NCI-H524 treated with DMSO at 0.1 percent for 48 hours (cell line): ENCODE measurements at regions not wholly inside any gene's neighbourhood (a gene's known extent, or its start where the extent isn't known, plus 50 kb on each side); places are given as distances from the start of the nearest gene placed in this dataset.

Source experiments
- DNase-seq: peaks from one replicate; lab custom pipeline; 2025; lab: John Stamatoyannopoulos, UW

DNA sequence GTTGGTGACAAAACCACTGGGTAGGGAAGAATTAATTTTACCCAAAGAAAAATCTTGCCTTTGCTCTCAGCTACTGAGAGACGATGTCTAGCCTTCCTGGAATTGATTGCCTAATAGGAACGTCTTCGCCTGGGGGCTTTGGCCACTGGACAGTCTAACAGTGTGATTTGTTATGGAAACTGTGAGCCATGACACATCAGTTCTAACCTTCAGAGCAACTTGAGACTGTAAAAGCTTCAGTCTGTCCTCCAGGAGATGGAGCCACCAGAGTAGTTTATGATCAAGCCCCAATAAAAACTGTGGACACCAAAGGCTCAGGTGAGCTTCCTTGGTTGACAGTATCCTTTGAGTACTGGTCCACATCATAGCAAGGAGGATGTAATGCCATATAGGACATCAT, 235.8 kb upstream of the TMCO5A start:
- no peak for DNase-seq

DNA sequence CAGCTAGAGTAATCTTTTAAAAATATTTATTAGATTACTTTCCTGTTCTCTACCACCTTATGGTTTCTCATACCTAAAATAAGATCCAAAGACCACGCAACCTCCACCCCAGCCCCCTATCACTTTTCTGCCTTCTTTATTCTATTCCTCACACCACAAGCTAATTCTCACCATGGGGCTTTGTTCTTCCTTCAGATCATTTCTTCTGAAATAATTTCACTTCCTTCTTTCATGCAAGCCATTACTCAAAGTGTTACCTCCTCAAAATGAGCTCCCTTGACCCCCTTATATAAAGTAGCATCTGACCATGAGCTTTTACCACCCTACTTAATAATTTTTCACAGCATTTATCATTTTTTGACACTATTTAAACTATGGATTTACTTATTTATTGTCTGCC, 233.2 kb upstream of the TMCO5A start:
- DNase-seq = no peak

DNA sequence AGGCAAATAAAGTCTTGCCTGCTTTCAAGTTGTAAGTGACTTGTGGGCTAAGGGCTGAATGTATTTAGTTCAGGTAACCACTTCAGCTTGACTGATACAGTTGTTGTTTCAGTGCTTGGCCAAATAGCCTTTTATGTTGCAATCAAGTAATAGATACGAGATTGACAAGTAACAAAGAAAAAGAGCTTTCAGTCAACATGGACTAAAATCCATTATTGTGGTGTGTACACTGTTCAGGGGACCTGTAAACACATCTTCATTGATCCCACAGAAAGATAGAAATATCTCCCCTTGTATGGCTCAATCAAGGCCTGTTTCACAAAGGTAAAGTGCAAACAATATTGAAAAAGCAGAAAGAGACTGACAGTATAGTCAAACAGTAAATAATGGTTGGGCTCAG, 224.8 kb upstream of the TMCO5A start:
- no peak for DNase-seq

DNA sequence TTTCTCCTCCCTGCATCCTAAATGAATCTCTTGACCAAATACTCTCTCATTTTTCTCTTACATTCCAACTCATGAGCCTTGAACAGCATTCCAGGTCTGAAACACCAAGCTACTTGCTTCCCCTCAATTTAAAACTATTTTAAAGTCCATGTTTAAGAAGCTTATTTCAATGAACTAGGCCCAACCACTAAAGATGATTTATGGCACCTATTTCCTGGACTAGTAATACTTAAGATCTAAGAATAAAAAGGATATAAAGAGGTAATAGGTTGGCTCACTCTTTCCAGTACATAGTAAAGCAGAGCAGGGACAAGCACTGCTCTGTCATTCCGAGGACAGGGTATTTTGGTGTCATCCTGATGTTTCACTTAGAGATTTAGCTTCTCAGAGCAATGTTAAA, 219.3 kb upstream of the TMCO5A start:
- no peak for DNase-seq

DNA sequence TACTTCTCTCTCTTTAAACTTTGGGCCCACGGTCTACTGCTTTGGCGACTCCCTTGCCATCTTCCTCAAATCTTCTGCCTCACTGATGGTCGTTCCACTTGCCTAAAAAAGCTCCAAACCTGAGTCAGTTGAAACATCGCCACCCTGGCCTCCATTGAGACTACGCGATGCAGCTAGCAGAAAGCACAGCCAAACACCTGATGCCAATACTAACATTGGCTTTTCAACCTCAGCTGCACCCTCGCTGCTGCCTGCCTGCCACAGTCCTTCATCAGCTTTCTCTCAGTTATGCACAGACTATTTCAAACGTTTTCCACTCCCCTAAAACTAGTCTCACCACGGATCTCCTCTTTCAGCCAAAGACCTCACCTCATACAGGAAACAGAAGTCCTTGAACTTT, 214.2 kb upstream of the TMCO5A start:
- DNase-seq = no peak

DNA sequence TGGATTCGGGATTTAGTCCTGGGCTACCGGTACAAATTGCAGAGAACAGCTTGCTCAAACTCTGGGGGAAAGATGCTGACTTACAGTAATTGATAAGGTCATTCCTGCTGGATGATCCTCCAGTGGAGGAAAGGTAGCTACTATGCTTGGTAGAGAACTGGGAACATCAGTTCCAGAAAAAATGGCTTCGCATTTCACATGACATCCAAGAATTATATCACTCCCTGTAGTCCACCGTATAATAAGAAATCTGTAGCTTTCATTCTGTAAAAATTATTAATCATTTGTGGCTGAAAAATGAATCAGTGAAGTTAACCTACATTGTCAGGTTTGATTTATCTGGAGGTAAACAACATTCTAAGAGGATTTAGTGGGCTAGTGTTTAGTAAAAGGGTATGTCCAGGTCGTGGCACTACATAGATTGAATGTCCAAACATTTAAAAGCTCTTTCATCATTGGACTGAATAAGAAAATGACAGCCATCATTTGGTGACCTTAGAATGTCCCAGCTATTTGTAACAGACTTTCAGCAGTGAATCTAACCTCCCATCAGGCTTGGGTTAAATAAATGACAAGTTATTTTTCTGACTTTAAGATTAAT, 203.2 kb upstream of the TMCO5A start:
- DNase-seq = no peak

DNA sequence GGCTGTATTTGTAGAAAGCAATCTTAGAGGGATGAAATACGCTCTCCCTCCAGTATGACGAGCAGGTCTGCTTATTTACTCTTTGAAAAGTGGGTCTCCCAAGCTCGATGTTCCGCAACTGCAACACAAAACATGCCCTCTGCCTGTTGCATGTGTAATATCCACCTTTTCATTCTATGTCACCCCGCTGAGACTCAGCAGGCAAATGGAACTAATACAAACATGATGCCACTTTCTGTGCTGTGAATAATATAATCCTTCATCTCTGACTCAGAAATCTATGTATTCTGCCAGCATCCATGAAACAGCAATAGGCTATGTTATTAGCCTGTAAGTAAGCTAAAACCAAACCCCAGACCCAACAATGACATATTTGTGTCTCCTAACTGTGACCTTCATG, 200.8 kb upstream of the TMCO5A start:
- no peak for DNase-seq

DNA sequence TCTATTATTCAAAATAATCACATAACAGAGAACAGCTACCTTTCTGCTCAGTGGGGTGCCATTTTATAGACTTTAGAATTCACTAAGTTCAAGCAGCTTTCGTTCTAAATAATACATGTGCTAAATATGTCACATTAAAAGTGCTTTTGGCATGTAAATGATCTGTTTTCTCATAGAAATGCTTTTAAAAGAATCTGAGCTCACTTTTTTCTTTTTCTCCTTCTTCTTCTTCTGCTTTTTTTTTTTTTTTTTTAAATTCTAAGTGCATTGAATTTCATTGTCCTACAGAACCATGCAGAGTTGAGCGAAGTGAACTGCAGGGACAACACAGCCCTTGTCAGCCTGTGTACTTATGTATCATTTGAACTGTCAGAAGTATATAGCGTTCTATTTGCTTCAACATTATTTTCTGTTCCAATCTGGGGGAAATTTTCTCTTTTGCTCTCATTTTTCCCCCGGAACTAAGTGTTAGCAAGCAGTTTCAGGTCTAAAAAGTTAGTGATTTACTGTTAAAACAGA, 193.8 kb upstream of the TMCO5A start:
- no peak for DNase-seq

DNA sequence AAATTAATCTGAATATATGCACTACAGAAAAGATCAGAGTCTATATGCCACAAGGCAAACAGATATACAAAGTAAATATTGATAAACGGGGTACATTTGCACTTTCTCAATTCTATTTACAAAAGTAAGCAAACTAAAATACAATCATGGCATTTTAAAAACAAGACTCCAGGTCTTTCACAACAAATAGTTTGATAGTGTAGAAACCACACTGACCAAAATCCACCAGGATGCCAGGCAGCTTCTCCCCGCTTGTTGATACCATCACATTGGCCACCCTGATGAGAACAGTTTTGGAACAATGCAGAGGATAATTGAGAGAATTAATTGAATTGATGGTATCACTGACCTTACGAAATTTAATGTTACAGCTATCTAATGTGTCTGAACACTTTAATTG, 190.6 kb upstream of the TMCO5A start:
- DNase-seq = no peak

DNA sequence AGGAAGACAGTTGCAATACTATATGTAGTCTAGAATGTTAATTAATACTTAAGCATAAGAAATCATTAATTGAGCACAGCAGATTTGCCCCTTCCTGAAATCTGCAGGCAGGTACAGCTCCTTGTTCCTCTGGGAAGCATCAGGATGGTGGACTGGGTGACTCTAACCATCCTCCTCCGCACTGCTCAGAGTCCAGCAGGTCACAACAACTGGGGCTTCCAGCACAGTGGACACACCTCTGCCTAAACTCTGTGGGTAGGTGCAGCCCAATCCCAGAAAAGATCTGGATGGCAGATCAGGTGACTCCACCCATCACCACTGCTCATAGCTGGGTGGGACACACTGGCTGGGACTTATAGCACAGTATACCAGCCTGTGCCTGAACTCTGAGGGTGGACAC, 189.9 kb upstream of the TMCO5A start:
- DNase-seq = no peak

DNA sequence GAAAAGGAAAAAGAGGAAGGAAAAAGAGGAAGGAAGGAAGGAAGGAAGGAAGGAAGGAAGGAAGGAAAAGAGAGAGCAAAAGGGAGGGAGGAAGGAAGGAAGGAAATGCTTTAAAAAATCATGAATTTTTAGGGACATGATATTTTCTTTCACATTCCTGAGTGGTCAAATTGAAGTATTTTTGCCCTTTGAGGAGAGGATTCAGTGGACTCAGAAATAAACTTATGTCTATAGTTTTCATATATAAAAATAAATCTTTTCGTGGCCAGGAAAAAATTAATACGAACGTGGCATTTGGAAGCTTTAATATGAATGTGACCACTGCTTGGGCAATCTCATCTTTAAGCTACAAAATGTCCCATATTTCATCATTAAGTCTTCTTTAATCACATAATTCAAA, 183.0 kb upstream of the TMCO5A start:
- DNase-seq = no peak

DNA sequence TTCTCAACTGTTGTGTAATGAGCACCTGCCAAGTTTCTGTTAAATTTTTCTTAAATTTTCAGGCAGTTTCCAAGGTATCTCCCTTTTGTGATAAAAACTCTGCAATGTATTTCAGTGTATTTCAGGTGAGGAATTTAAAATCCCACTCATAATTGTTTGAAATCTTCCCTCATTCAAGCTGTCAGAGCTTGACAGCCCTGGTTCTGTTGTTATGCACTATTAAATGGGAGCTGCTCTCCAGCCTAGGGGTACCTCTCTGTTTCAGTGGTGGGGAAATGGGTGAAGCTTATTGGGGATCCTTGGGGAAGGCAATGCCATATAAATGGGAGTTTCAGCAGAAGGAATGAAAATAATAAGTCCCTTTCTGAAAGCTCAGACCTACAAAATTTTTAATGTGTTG, 178.0 kb upstream of the TMCO5A start:
- no peak for DNase-seq

DNA sequence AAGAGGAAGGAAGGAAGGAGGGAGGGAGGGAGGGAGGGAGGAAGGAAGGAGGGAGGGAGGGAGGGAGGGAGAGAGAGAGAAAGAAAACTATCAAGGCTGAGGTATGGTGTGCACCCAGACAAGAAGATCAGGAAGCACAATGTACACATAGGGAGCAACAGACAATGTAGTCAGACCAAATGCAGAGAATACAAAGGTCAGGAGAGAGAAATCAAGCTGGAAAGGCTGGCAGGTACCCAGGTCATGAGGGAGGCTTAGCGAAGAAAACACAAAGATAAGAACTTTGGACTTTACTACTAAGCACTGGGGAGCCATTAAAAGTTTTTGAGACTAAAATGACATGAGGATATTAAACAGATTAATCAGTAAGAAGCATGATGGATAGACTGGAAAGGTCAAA, 176.0 kb upstream of the TMCO5A start:
- DNase-seq = no peak

DNA sequence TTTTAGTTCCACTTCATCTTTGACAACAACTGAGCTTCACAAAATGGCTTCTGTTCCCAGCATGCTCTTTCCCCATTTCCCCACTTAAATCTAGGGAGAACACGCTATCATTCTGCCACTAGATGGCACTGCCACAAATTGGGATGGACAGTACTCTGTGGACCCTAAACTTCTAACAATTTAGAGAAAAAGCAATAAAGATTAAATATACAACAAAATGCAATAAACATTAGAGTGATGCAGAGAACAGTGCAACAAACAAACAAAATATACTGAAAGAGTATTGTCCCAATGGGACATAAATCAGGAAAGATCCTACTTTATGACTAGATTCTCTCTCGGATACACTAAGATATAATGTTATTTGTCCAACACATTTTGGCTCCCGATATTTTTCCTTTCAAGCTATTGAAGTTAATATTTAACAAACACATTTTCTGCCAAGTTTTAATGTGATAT, 169.7 kb upstream of the TMCO5A start:
- peak; percentile 6 for DNase-seq

DNA sequence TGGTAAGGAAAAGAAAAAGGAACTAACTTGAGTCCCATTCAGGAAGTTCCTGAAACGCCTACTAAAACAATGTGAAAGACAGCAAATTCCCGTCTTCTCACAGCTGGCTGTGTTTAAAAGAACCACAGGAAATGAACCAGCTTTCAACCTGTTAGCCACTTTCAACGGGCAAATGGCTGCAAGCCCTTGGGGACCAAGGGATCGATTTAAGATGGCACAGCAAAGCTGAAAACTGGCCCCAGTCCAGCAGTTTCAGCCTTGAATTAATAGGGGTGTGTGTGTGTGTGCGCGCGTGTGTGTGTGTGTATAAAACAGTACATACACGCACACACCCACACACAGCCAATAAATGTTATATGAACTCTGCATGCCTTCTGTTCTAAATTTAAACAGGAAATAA, 168.7 kb upstream of the TMCO5A start:
- no peak for DNase-seq

DNA sequence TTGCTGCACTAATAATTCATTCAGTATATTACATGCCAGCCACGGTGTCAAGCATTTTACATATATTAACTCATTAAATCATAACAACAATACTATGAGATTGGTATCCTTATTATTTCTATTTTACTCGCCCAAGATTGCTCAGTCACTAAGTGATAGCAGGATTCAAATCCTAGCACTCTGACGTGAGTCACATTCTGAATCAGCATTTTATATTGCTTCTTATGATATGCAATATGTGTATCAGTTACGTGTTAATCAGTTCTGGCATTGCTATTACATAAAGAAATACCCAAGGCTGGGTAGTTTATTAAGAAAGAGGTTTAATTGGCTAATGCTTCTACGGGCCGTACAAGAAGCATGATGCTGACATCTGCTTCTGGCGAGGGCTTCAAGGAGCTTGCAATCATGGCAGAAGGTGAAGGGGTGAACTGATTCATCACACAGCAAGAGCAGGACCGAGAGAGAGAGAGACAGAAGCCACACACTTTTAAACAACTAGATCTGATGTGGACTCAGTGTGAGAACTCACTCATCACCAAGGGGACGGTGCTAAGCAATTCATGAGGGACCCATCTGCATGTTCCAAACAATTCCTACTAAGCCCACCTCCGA, 166.5 kb upstream of the TMCO5A start:
- no peak for DNase-seq

DNA sequence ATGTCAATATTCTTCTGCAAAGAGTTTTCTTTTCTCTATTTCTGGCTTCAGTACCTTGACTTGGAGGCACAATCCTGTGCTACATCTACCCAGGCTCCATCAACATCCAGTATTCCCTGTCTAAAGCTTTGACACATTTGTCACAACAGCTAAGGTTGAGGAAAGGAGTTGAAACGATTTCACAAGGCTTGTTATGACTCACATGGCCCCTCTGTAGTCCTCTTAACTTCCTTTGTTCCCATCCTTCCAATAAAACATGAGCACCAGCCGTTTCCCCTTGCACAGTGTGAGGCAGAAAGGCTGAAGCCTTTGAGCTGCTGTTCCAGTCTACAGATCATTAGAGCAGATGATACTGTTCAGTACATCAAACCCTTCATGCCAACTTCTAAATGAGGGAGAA, 163.0 kb upstream of the TMCO5A start:
- DNase-seq = no peak

DNA sequence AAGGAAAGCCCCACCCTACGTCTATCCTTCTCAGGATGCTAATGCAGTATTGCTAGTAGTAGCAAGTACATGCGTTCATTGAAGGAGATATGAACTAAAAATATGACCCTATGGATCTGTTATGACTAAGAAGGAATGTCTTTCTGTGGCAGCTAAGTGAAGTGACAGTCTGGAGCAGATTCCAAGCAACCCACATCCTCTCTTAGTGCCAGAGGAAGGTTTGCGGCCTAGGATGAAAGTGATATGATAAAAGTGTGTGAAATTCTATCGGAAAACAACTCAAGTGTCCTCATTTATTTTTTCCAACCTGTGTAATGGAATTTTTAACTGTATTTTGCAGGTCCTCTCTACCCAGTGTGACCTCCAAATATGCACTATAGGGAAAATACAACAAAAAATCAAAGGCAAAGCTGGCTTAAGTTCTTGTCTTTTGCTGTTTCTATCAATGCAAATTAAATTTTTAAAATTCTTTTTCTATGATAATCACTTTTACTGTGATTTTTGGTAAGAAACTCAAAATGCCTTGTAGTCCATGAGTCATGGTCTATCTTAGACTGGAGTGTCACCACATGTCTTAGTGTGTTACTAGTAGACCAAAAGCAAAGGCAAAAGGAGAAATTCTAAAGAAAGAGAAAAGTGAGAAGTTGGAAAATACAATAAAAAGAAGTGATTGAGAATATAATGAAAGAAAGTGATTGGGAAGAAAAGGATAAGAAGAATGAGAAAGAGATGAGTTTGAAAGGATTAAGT, 161.2 kb upstream of the TMCO5A start:
- no peak for DNase-seq

DNA sequence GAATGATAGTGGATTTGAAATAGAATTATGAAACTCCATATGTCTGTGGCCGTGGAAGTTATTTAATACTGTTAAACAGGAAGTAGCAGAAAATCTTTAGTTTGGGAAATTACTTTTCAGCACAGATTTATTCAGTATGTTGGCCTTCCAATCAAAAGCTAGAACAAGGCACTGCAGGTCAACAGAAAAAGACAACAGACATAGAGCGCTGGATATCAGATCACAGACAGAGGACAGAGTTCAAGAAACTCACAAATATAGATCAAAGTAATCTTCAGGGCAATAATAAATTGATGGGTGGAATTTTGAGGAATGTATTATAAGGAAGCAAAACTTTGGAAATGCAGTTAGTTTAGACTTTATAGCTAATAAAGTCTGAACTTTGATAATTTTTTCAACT, 159.5 kb upstream of the TMCO5A start:
- DNase-seq = no peak

DNA sequence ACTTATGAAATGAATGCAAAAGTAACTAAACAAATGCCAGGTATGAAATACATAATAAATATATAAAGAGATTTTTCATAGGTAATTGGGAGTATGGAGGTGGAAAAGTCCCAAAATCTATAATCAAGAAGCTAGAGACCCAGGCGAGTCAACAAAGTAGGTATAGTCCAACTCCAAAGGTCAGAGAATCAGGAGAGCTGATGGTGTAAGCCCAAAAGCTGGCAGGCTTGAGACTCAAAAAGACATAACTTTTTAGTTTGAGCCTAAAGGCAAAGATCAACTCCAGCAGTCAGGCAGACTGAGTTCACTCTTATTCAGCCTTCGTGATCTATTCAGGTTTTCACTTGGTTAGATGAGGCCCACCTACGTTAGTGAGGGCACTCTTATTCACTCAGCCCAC, 157.4 kb upstream of the TMCO5A start:
- DNase-seq = no peak

DNA sequence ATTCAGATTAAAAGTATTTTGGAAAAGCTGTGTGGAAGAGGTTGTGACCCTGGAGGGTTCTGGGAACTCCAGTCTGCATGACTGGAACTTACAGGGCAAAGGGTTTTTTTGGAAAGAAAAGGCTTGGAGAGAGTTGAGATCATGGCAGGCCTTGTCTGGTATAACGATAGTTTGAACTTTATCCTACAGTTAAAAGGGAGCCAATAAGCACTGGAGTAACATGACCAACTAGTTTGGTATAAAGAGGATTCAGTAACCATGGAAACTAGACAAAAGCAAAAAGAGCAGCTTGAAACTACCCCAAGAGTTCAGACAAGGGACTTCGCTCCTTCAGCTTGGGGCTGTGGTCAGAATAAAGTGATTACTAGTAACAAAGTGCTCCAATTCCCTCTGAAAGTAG, 151.2 kb upstream of the TMCO5A start:
- no peak for DNase-seq

DNA sequence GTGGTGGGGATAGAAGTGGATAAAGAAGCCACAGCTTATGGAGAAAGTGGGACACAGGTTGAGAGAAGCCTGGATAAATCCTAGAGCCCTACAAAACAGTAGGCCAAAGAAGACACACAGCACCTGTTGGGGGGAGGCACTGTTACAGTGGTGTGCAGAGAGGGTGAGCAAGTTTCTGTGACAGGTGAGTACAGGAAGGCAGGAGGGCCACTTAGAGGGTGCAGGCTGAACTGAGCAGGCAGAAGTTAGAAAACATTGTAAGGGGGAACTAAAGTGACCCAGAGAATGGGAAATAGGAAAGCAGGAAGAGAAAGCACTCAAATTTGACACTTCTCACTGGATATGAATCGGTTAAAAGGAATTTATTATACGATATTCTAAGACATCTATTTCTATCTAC, 146.1 kb upstream of the TMCO5A start:
- no peak for DNase-seq

DNA sequence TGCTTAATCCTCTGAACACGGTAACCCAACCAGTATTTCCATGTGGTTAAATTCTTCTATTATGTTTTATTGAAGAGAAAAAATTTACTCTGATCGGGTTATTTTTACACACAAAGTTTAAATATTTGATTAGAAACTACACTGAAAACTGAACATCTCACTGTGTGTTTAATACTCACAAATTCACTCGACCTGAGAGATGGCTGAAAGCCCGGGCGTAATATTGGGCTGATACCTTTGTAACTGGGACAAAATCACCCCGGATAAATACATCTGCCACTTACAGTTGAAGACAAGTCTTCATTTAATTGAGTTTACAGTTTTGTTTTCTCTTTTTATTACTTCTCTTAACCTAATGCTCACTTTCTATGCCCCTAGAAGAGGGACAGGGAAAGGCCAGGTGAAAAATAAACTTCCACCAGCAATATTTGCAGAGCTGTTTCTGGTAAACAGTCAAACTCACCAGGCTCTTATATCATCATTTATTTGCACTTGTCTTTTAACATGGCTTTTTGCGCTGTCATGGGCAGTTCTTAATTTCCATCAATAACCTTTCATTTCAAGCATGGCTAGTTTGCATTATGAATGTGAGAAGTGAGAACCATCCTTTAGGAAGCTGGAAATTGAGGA, 145.6 kb upstream of the TMCO5A start:
- DNase-seq = no peak
